ENCODE measurements at regions not wholly inside any gene's neighbourhood (a gene's known extent, or its start where the extent isn't known, plus 50 kb on each side); places are given as distances from the start of the nearest gene placed in this dataset.

- no peak for DNase-seq (ENCODE audit: low spot score)
Measured at GRCh38 chr9:118305331-118305730, 601.1 kb downstream of the TLR4 start.

GRCh38 chr9:118306801-118307200 is 602.6 kb downstream of the TLR4 start:
- no peak for DNase-seq (ENCODE audit: low spot score)

GRCh38 chr9:118313965-118314364 is 609.8 kb downstream of the TLR4 start:
- DNase-seq (ENCODE audit: low spot score) = no peak

- DNase-seq (ENCODE audit: low spot score) = no peak
Measured at GRCh38 chr9:118316831-118317343, 612.7 kb downstream of the TLR4 start.

- DNase-seq (ENCODE audit: low spot score) = peak; percentile 45
Measured at GRCh38 chr9:118318770-118319431, 614.7 kb downstream of the TLR4 start.

GRCh38 chr9:118321788-118322187 is 617.6 kb downstream of the TLR4 start:
- no peak for DNase-seq (ENCODE audit: low spot score)

GRCh38 chr9:118324706-118325105 is 620.5 kb downstream of the TLR4 start:
- no peak for DNase-seq (ENCODE audit: low spot score)

GRCh38 chr9:118325757-118326156 is 621.6 kb downstream of the TLR4 start:
- no peak for DNase-seq (ENCODE audit: low spot score)

- no peak for DNase-seq (ENCODE audit: low spot score)
Measured at GRCh38 chr9:118326326-118326725, 622.1 kb downstream of the TLR4 start.

GRCh38 chr9:118330191-118330986 is 626.2 kb downstream of the TLR4 start:
- no peak for DNase-seq (ENCODE audit: low spot score)

- peak; percentile 77 for DNase-seq (ENCODE audit: low spot score)
Measured at GRCh38 chr9:118331622-118332045, 627.4 kb downstream of the TLR4 start.

- DNase-seq (ENCODE audit: low spot score) = no peak
Measured at GRCh38 chr9:118336250-118336942, 632.2 kb downstream of the TLR4 start.

- no peak for DNase-seq (ENCODE audit: low spot score)
Measured at GRCh38 chr9:118336943-118337330, 632.7 kb downstream of the TLR4 start.

GRCh38 chr9:118360036-118360435 is 655.8 kb downstream of the TLR4 start:
- DNase-seq (ENCODE audit: low spot score) = no peak

GRCh38 chr9:118362123-118362522 is 657.9 kb downstream of the TLR4 start:
- peak; percentile 37 for DNase-seq (ENCODE audit: low spot score)

- no peak for DNase-seq (ENCODE audit: low spot score)
Measured at GRCh38 chr9:118362596-118362995, 658.4 kb downstream of the TLR4 start.

GRCh38 chr9:118364266-118365106 is 660.3 kb downstream of the TLR4 start:
- DNase-seq (ENCODE audit: low spot score) = no peak

- DNase-seq (ENCODE audit: low spot score) = no peak
Measured at GRCh38 chr9:118366228-118366627, 662.0 kb downstream of the TLR4 start.

- DNase-seq (ENCODE audit: low spot score) = no peak
Measured at GRCh38 chr9:118367383-118367782, 663.2 kb downstream of the TLR4 start.

- DNase-seq (ENCODE audit: low spot score) = no peak
Measured at GRCh38 chr9:118384531-118385100, 680.4 kb downstream of the TLR4 start.

- DNase-seq (ENCODE audit: low spot score) = no peak
Measured at GRCh38 chr9:118395415-118395814, 691.2 kb downstream of the TLR4 start.

Data from A172 (cell line).